ENCODE measurements at regions not wholly inside any gene's neighbourhood (a gene's known extent, or its start where the extent isn't known, plus 50 kb on each side); places are given as distances from the start of the nearest gene placed in this dataset.

DNA sequence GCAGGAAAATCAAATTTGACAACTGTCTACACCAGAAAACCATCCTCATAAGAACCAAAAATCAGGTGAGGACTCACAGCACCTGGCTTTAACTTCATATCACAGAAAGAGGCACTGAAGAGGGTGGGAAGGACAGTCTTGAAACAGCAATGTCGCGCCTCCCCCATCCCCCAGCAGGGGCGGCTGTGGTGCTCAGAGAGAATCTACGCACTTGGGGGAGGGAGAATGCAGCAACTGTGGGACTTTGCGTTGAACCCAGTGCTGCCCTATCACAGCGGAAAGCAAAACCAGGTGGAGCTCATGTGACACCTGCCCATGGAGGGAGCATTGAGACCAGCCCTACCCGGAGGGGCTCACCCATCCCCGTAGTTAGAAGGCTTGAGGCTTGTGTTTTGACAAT is 191.8 kb downstream of the MSX2 start:
- TF ChIP-seq, protein P1, sequence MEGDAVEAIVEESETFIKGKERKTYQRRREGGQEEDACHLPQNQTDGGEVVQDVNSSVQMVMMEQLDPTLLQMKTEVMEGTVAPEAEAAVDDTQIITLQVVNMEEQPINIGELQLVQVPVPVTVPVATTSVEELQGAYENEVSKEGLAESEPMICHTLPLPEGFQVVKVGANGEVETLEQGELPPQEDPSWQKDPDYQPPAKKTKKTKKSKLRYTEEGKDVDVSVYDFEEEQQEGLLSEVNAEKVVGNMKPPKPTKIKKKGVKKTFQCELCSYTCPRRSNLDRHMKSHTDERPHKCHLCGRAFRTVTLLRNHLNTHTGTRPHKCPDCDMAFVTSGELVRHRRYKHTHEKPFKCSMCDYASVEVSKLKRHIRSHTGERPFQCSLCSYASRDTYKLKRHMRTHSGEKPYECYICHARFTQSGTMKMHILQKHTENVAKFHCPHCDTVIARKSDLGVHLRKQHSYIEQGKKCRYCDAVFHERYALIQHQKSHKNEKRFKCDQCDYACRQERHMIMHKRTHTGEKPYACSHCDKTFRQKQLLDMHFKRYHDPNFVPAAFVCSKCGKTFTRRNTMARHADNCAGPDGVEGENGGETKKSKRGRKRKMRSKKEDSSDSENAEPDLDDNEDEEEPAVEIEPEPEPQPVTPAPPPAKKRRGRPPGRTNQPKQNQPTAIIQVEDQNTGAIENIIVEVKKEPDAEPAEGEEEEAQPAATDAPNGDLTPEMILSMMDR (IDR thresholded peaks at IDR 0.05): no peak
- TF ChIP-seq POLR2A (IDR thresholded peaks at IDR 0.05): no peak

Measured in esophagus squamous epithelium (tissue), 4 donors.